SK-N-SH treated with all-trans-retinoic acid at 6 μM for 48 hours (cell line): ENCODE measurements at regions not wholly inside any gene's neighbourhood (a gene's known extent, or its start where the extent isn't known, plus 50 kb on each side); places are given as distances from the start of the nearest gene placed in this dataset.

Source experiments
- ATAC-seq: fragments of 200-7000 bp; cut with Tn5 transposase; 3 replicates; pipeline ENCODE4 v1.9.1; 2020; ENCODE audit warnings: mild to moderate bottlenecking, moderate library complexity
- ARNTL ChIP-seq: fragments of 450-650 bp; formaldehyde crosslinking; IDR thresholded peaks from 2 replicates; pipeline ENCODE4 v1.5.0; 2020; ENCODE audit warnings: low read depth, mild to moderate bottlenecking, moderate library complexity, borderline replicate concordance
- BACH2 ChIP-seq: fragments of 250-450 bp; sonication (Bioruptor Pico); IDR thresholded peaks from 2 replicates; pipeline ENCODE4 v1.9.0; 2021; ENCODE audit warnings: mild to moderate bottlenecking, borderline replicate concordance
- CREB5 ChIP-seq: fragments of 250-450 bp; sonication (Bioruptor Pico); IDR thresholded peaks from 2 replicates; pipeline ENCODE4 v1.5.1; 2020; ENCODE audit warnings: low read depth, mild to moderate bottlenecking, moderate library complexity
- CSDC2 ChIP-seq: fragments of 250-450 bp; sonication (Bioruptor Pico); IDR thresholded peaks from 2 replicates; pipeline ENCODE4 v1.5.0; 2020; ENCODE audit warnings: mild to moderate bottlenecking, moderate library complexity
- ESRRG ChIP-seq: fragments of 250-450 bp; sonication (Bioruptor Pico); IDR thresholded peaks from 2 replicates; pipeline ENCODE4 v1.6.1; 2021; ENCODE audit warnings: mild to moderate bottlenecking
- GLIS3 ChIP-seq: fragments of 250-450 bp; sonication (Bioruptor Pico); IDR thresholded peaks from 2 replicates; pipeline ENCODE4 v1.5.0; 2020; ENCODE audit warnings: mild to moderate bottlenecking, moderate library complexity
- ISL1 ChIP-seq: fragments of 250-450 bp; sonication (Bioruptor Pico); IDR thresholded peaks from 2 replicates; pipeline ENCODE4 v2.1.2; 2022; ENCODE audit warnings: mild to moderate bottlenecking, moderate library complexity
- PATZ1 ChIP-seq: fragments of 250-450 bp; sonication (Bioruptor Pico); IDR thresholded peaks from 2 replicates; pipeline ENCODE4 v1.8.0; 2020; ENCODE audit warnings: mild to moderate bottlenecking, moderate library complexity, borderline replicate concordance
- POU6F1 ChIP-seq: fragments of 250-450 bp; sonication (Bioruptor Pico); IDR thresholded peaks from 2 replicates; pipeline ENCODE4 v1.8.0; 2021; ENCODE audit warnings: low read depth, mild to moderate bottlenecking, moderate library complexity, borderline replicate concordance
- PPARA ChIP-seq: fragments of 250-450 bp; sonication (Bioruptor Pico); IDR thresholded peaks from 2 replicates; pipeline ENCODE4 v1.5.0; 2020; ENCODE audit warnings: mild to moderate bottlenecking, borderline replicate concordance
- RARB ChIP-seq: fragments of 250-450 bp; sonication (Bioruptor Pico); IDR thresholded peaks from 2 replicates; pipeline ENCODE4 v1.8.0; 2021; ENCODE audit warnings: mild to moderate bottlenecking, moderate library complexity
- SNAI2 ChIP-seq: fragments of 250-450 bp; sonication (Bioruptor Pico); IDR thresholded peaks from 2 replicates; pipeline ENCODE4 v1.5.0; 2020; ENCODE audit warnings: mild to moderate bottlenecking, moderate library complexity
- TCF4 ChIP-seq: fragments of 250-450 bp; sonication (Bioruptor Pico); IDR thresholded peaks from 2 replicates; pipeline ENCODE4 v1.8.0; 2021; ENCODE audit warnings: mild to moderate bottlenecking, moderate library complexity, borderline replicate concordance
- TOX ChIP-seq: fragments of 250-450 bp; sonication (Bioruptor Pico); IDR thresholded peaks from 2 replicates; pipeline ENCODE4 v1.8.0; 2021; ENCODE audit warnings: mild to moderate bottlenecking, moderate library complexity, borderline replicate concordance
- TSHZ2 ChIP-seq: fragments of 250-450 bp; sonication (Bioruptor Pico); IDR thresholded peaks from 2 replicates; pipeline ENCODE4 v1.5.0; 2020; ENCODE audit warnings: mild to moderate bottlenecking, moderate library complexity
- ZC3H10 ChIP-seq: fragments of 250-450 bp; sonication (Bioruptor Pico); IDR thresholded peaks from 2 replicates; pipeline ENCODE4 v1.5.1; 2021; ENCODE audit warnings: mild to moderate bottlenecking, moderate library complexity
- ZFP3 ChIP-seq: fragments of 250-450 bp; sonication (Bioruptor Pico); IDR thresholded peaks from 2 replicates; pipeline ENCODE4 v1.5.0; 2020; ENCODE audit warnings: mild to moderate bottlenecking, moderate library complexity
- ZNF565 ChIP-seq: fragments of 450-650 bp; formaldehyde crosslinking; conservative IDR thresholded peaks from 2 replicates; pipeline ENCODE4 v1.5.0; 2020; ENCODE audit warnings: low read depth, mild to moderate bottlenecking, moderate library complexity
- ZNF70 ChIP-seq: fragments of 450-650 bp; formaldehyde crosslinking; IDR thresholded peaks from 2 replicates; pipeline ENCODE4 v1.5.0; 2020; ENCODE audit warnings: mild to moderate bottlenecking, moderate library complexity
- ZNF8 ChIP-seq: fragments of 450-650 bp; formaldehyde crosslinking; IDR thresholded peaks from 2 replicates; pipeline ENCODE4 v1.5.0; 2020; ENCODE audit warnings: mild to moderate bottlenecking, moderate library complexity

- TF ChIP-seq ZNF8 (CRISPR knock-in tag), result no peak
- TF ChIP-seq TOX (CRISPR knock-in tag), result no peak
- no peak for TF ChIP-seq PATZ1 (CRISPR knock-in tag)
- TF ChIP-seq ZNF565, result no peak
- no peak for TF ChIP-seq TSHZ2 (CRISPR knock-in tag)
- no peak for TF ChIP-seq SNAI2 (CRISPR knock-in tag)
- no peak for TF ChIP-seq TCF4 (CRISPR knock-in tag)
- TF ChIP-seq ESRRG, result no peak
- no peak for TF ChIP-seq GLIS3 (CRISPR knock-in tag)
- TF ChIP-seq, all 23 proteins: peak for 0
- no peak for ATAC-seq
Measured at GRCh38 chr9:25381141-25381540, 297.1 kb downstream of the TUSC1 start.

- no peak for TF ChIP-seq ZNF565
- no peak for TF ChIP-seq BACH2
- TF ChIP-seq SNAI2 (CRISPR knock-in tag), result no peak
- TF ChIP-seq GLIS3 (CRISPR knock-in tag), result no peak
- no peak for TF ChIP-seq TCF4 (CRISPR knock-in tag)
- TF ChIP-seq ZC3H10, result no peak
- no peak for TF ChIP-seq ZFP3 (CRISPR knock-in tag)
- TF ChIP-seq PATZ1 (CRISPR knock-in tag), result no peak
- no peak for TF ChIP-seq CREB5
- TF ChIP-seq TSHZ2 (CRISPR knock-in tag), result no peak
- TF ChIP-seq CSDC2 (CRISPR knock-in tag), result no peak
- no peak for TF ChIP-seq ESRRG
- no peak for TF ChIP-seq ZNF8 (CRISPR knock-in tag)
- no peak for TF ChIP-seq PPARA (CRISPR knock-in tag)
- no peak for TF ChIP-seq ISL1
- TF ChIP-seq ZNF70 (CRISPR knock-in tag), result no peak
- no peak for TF ChIP-seq ARNTL
- TF ChIP-seq POU6F1 (CRISPR knock-in tag), result no peak
- no peak for TF ChIP-seq RARB (CRISPR knock-in tag)
- TF ChIP-seq TOX (CRISPR knock-in tag), result no peak
- ATAC-seq, result no peak
Measured at GRCh38 chr9:25377039-25377438, 301.2 kb downstream of the TUSC1 start.
